HS-5 (cell line): ENCODE measurements at regions not wholly inside any gene's neighbourhood (a gene's known extent, or its start where the extent isn't known, plus 50 kb on each side); places are given as distances from the start of the nearest gene placed in this dataset.

Experiments
- DNase-seq: peaks from one replicate; pipeline ENCODE4 v3.0.0-alpha.2; 2012; ENCODE audit warnings: low read depth

DNA sequence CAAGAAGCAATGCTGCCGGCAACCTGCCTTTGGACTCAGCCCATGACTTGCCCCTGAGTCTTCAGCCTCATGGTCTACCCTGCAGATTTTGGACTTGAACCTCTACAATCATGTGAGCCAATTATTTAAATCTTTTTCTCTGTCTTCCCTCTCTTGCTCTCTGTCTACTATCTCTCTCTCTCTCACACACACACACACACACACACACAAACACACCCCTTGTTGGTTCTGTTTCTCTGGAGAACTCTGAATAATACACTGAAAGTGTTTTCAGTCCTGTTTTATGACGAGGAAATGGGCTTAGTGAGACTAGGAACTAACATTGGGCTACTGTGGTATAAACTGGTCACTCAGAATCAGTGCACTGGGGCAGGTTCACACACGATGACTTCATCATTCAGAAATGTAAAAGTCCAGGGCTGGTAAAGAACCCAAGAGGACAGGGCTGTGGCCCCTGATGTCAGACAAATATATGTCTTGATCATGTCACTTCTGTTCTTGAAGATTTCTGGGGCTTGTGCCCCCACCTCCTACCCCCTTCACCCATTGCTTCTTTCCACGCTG is 266.1 kb upstream of the SIX2 start:
- DNase-seq = no peak

GRCh38 chr2:45274250-45274926 is 265.1 kb upstream of the SIX2 start:
- no peak for DNase-seq

GRCh38 chr2:45273412-45274249 is 264.4 kb upstream of the SIX2 start:
- no peak for DNase-seq

DNA sequence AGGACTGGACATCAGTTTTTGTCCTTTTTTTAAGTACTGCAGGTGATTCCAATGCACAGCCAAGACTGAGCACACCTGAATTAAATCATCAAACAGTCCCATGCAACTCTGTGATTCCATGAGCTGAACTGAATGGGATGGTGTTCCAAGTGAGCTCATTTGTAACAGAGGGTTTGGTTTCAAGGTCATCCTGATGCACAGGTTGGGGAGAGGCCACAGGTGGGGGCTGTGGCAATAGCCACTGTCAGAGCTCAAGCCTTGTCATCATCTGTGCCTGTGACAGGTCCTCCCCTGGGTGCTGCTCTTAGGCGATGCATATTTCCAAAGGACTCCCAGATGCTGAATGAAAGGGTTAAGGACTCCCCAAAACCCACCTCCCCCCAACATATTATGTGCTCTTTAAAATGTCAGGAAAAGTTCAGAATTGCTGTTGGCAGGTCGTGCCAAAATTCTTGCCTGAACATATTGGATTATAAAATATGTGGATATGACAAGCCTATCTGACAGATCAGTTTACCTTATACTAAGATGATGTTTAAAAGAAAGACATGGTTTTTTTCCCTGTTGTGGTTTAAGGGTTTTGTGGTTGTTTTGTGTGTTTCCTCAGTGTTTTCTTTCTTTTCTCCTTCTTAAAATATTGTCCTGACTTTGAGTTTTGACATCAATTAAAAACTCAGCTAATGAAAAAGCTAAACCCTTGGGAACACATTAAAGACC is 263.5 kb upstream of the SIX2 start:
- DNase-seq = no peak

DNA sequence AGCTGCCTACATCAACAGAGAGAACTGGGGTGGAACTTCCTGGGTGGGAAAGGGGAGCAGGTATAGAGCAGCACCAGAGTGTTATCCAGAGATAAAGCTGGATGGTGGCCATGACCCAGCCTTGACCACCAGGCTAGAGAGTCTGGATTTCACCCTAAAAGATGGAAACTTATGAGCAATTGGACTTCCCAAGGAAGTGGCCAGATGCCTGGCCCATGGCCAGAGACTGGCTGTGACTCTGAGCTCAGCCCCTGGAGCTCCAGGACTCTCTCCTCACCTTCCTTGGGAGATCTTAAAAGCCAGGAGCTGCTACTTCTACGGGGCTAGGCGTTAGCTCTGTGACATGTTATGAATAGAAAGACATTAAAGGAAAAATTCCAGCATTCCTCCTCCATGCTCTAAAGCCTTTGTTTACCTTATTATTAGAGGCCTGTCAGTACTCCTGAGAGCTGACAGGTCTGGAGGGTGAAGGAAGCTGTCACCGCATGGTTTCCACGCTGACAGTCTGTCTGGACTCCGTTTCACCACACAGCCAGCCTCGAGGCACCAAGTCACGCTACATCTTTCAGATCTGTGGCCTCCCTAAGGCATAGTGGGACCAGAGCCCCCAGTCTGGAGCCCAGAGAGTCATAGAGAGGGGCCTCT is 260.0 kb upstream of the SIX2 start:
- DNase-seq = no peak

DNA sequence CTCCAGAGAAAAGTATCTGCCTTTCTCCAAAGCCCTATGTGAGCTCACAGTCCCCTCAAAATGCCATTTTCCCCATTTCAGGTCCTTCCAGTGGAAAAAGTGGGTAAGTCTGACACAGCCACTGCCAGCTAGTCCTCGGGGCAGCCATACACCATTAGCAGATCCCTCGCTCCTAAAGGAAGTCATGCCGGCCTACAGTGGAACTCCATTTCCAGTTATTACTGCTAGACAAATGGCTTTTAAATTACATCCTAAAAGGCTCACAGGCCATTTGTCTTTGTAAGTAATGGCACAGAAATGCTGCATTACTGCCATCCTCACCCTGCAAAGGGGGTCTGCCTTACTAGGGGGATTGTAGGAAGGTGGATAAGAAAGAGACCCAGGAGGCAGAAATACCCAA is 259.4 kb upstream of the SIX2 start:
- no peak for DNase-seq

- no peak for DNase-seq
Measured at GRCh38 chr2:45267062-45267792, 258.0 kb upstream of the SIX2 start.

DNA sequence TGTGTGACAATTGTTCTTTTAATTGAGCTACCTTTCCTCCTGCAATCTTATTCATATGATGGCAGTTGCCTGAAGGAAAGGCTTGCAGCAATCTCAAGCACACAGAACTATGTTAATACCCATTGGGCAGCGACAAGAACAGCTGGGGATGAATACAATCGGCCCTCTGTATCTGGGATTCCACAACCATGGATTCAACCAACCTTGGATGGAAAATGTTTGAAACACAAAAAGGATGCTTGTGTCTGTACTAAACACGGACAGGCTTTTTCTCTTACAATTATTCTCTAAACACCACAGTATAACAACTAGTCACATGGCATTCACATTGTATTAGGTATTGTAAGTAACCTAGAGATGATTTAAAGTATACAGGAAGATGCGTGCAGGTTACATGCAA is 256.1 kb upstream of the SIX2 start:
- DNase-seq = no peak

- DNase-seq = no peak
Measured at GRCh38 chr2:45264227-45265225, 255.3 kb upstream of the SIX2 start.

- DNase-seq = no peak
Measured at GRCh38 chr2:45263147-45263546, 253.9 kb upstream of the SIX2 start.

DNA sequence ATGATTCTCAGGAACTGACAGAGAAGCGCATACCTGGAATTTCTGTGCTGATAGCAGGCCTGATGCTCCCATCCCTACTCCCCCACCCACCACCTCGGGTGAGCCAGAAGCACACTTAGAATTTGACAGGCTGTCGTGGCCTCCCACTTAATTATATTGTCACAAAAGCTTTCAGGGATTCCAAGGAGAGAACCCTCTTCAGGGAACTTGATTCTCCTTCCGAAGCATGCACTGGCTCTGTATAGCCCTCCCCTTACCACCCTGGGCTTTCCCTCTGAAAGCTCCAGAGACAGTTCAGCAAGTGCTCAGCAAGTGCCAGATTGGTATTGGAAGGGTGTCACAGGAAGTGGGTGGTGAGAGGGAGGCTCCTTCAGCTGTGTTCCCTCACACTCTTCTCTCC is 252.5 kb upstream of the SIX2 start:
- no peak for DNase-seq

DNA sequence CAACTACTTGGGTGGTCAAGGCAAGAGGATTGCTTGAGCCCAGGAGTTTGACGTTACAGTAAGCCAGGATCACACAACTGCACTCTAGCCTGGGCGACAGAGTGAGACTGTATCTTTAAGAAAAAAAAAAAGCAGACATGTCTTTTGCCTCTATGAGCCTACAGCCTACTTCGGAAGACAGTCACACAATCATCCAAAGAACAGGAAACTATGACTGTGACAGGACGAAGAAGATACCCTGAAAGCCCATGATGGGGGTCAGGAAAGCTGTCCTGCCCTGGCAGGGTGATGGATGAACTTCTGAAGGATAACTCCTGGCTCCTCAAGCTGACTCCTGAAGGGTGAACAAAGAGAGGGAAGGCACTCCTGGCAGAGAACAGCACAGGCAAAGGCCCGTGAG is 251.7 kb upstream of the SIX2 start:
- no peak for DNase-seq

DNA sequence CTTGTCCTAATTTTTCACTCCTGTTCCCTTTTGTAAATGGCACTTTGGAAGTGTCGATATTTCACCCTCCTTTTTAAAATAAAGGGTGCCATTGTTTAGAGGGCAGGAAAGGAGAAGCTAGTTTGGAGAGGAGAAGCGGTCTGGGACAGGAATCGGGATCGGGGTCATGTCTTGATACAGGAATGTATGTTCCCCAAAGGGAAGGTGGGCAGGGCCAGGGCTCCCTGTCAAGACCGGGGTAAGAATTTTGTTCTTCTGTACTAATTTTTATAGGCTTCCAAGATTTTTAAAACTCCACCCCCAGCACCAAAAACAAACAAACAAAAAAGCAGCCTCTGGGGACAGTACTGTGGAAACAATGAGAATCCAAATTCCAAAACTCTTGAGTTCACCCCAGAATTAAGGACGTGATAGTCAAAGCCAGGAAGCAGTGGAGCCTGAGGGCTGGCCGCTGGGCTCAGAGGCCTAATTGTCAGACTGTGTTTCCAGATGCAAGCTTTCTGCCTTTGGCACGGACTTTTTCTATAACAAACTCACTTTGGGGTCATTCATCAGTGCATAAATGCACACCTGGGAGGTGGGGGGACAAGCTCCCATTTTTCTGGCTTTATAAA is 250.4 kb upstream of the SIX2 start:
- DNase-seq = no peak

GRCh38 chr2:45259138-45259537 is 249.9 kb upstream of the SIX2 start:
- no peak for DNase-seq

DNA sequence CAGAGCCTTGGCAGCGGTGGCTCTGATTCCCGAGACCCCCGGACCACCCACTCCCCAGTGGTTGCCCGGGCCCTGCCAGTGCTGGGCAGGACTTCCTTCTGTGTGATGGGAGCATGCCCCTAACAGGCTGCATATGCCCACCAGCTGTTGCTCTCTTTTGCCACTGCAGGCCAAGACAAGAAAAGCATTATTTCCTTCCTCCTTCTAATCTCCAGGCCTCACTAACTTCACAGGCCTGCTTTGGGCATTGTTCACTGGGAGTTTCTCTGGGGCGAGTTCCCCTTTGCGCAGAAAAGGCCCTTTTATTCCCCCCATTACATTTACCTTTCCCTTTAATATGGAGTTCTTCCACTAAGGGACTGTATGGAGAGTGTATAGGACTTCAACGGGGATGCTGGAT is 249.1 kb upstream of the SIX2 start:
- no peak for DNase-seq

DNA sequence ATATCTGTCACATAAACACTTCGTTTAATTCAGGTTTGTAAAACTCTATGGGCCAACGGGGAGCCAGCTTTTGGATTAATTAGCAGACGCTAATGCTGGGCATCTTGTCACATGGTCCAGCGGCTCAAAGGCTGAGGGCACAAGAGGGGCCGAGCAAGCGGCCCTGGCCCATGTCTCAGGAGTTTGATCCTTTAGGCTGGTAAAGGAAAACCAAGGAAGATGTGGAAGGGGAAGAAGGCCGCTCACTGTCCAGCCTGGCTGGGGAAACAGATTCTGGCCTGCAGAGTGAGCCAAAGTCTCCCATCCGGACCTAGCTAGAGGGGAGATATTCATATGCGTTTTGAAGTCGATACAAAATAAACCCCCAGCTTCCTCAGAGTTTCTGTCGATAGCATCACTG is 248.6 kb upstream of the SIX2 start:
- DNase-seq = no peak

DNA sequence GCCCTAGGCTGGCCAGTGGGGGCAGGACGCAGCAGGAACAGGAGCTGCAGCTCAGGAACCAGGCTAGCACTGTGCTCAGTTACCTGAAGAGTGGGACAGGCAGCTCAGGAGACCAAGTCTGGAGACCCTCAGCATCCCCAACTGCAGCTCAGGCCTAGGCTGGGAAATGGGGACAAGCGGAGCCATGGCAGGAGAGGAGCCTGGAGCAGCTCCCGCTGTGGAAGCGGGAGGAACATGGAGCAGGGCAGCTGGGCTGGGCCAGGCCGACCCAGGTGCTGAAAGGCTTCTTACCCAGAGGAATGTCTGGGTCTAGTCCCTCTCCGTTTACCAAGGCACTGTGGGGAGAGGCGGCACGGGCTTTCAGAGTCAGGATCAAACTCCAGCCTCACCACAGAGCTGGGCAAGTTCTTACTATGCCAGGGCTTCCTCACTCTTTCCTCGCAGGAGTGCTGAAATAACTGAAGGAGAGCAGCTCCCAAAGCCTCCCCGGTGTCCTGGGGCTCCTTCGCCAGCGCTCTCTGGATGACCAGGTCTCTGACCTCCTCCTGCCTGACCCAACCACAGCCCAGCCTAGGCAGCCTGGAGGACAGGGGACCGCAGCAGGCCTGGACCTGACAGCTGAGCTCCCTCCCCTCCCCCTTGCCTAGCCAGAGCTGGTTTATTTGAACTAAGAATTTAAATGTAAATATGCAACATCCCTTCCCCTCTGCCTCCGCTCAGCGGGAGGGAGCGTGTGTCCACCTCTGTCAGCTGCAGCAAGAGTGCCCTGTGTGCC is 247.8 kb upstream of the SIX2 start:
- DNase-seq = no peak

- no peak for DNase-seq
Measured at GRCh38 chr2:45256173-45256866, 247.1 kb upstream of the SIX2 start.
